ENCODE measurements at regions not wholly inside any gene's neighbourhood (a gene's known extent, or its start where the extent isn't known, plus 50 kb on each side); places are given as distances from the start of the nearest gene placed in this dataset.

DNA sequence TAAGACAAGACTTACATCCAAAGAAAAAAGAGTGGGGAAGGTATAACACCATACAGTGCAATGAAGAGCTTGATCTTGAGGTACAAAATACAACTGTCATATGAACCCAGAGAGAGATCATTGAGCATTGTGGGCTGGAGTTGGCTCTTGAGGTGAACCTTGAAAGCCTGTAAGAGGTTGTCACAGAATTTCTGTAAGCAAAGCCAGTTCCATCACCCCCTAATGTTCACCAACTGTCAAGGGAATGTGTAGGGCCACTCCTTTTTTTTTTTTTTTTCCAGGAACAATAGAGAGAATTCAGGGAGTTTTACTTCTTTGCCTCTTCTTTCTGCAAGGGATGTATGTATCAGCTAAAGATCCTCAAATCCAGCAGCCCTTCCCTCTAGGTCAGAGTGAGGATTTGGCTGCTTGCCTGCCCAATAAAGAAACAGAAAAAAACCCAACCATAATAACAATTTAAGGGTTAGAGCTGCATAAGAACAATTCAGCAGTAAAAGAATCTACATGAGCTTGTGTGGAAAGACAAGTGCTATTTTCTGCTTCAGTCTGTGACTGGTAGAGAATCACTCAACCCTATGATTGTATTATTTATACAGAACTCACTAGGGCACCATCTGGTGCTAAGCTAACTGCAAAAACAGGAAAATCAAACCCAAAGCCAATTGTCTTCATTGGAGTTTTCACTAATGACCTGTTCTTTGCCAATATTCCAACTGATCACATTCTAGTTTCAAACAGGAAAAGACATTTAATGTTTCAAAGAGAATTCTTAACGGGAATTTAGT, 217.5 kb upstream of the TEX13C start:
- Histone ChIP-seq H3K27ac (no peak overlapping the region), H3K4me3 (ENCODE audit: low read depth in 1 of 2, low read length in 1 of 2) (no peak overlapping the region), H3K36me3 (no peaks in the 10 kb centered on the region), H3K9me3 (no peaks in the 10 kb centered on the region), H3K27me3 (no peaks in the 10 kb centered on the region), H3K4me1 (ENCODE audit: control insufficient read depth in 1 of 2, insufficient read depth in 1 of 2, low read depth in 1 of 2, low read length in 1 of 2) (no peaks in the 10 kb centered on the region)
- TF ChIP-seq, protein P1, sequence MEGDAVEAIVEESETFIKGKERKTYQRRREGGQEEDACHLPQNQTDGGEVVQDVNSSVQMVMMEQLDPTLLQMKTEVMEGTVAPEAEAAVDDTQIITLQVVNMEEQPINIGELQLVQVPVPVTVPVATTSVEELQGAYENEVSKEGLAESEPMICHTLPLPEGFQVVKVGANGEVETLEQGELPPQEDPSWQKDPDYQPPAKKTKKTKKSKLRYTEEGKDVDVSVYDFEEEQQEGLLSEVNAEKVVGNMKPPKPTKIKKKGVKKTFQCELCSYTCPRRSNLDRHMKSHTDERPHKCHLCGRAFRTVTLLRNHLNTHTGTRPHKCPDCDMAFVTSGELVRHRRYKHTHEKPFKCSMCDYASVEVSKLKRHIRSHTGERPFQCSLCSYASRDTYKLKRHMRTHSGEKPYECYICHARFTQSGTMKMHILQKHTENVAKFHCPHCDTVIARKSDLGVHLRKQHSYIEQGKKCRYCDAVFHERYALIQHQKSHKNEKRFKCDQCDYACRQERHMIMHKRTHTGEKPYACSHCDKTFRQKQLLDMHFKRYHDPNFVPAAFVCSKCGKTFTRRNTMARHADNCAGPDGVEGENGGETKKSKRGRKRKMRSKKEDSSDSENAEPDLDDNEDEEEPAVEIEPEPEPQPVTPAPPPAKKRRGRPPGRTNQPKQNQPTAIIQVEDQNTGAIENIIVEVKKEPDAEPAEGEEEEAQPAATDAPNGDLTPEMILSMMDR (IDR thresholded peaks at IDR 0.05), result no peak

DNA sequence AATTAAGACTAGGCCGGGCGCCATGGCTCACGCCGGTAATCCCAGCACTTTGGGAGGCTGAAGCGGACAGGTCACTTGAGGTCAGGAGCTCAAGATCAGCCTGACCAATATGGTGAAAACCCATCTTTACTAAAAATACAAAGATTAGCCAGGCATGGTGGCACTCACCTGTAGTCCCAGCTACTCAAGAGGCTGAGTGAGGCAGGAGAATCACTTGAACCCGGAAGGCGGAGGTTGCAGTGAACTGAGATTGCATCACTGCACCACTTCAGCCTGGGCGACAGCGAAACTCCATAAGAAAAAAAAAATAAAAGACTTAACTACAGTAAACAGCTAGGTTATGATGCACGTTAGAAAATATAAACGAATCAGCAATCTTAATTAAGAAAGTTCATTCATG, 216.0 kb upstream of the TEX13C start:
- Histone ChIP-seq H3K27ac (no peak overlapping the region), H3K4me1 (ENCODE audit: control insufficient read depth in 1 of 2, insufficient read depth in 1 of 2, low read depth in 1 of 2, low read length in 1 of 2) (no peaks in the 10 kb centered on the region), H3K36me3 (no peaks in the 10 kb centered on the region), H3K27me3 (no peaks in the 10 kb centered on the region), H3K9me3 (no peaks in the 10 kb centered on the region), H3K4me3 (ENCODE audit: low read depth in 1 of 2, low read length in 1 of 2) (no peak overlapping the region)
- TF ChIP-seq, protein P1 (IDR thresholded peaks at IDR 0.05), result no peak

DNA sequence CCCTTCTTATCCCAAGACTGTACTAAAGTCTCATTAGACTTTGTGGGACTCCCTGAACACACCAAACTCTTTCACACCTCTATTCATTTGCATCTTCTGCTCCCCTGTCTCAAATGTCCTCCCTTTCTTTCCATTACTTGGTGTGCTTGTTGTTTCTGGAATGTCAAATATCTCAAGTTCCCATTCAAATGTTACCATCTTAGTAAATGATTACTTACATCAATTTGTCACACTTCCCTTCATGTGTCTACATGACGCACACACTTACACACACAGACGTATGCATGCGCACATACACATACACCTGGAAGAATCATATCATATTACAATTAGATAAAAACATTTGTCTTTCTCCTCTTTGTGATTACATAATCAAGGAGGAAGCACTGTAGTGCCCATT, 210.8 kb upstream of the TEX13C start:
- TF ChIP-seq, protein P1 (IDR thresholded peaks at IDR 0.05), result no peak
- Histone ChIP-seq H3K4me3 (ENCODE audit: low read depth in 1 of 2, low read length in 1 of 2) (no peak overlapping the region), H3K36me3 (no peaks in the 10 kb centered on the region)

DNA sequence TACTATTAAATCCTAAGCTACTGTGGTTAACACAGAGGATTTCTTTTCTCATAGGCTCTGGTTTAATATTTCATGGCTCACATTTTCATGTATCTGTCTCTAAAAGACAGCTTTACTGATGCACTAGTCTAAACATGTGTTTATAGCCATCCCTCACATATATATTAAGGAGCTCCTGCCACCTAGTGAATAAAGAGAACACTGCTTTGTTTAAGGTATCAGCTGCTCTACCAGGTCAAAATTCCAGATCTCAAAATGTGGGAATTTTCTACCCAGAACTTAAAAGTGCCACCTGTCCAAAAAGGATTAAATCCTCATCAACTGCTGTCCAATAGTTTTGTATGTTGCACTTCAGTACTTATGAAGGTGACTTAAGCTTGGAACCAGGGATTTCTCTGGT, 188.5 kb upstream of the TEX13C start:
- Histone ChIP-seq H3K4me1 (ENCODE audit: control insufficient read depth in 1 of 2, insufficient read depth in 1 of 2, low read depth in 1 of 2, low read length in 1 of 2) (no peaks in the 10 kb centered on the region), H3K36me3 (no peaks in the 10 kb centered on the region), H3K4me3 (ENCODE audit: low read depth in 1 of 2, low read length in 1 of 2) (no peak overlapping the region), H3K27me3 (no peaks in the 10 kb centered on the region), H3K27ac (no peak overlapping the region), H3K9me3 (no peaks in the 10 kb centered on the region)
- TF ChIP-seq, protein P1 (IDR thresholded peaks at IDR 0.05), result no peak

More for the DNA sequence above, 210.8 kb upstream of the TEX13C start:
- Histone ChIP-seq H3K4me1 (ENCODE audit: control insufficient read depth in 1 of 2, insufficient read depth in 1 of 2, low read depth in 1 of 2, low read length in 1 of 2) (no peaks in the 10 kb centered on the region), H3K27ac (no peak overlapping the region), H3K27me3 (no peaks in the 10 kb centered on the region), H3K9me3 (no peaks in the 10 kb centered on the region)

DNA sequence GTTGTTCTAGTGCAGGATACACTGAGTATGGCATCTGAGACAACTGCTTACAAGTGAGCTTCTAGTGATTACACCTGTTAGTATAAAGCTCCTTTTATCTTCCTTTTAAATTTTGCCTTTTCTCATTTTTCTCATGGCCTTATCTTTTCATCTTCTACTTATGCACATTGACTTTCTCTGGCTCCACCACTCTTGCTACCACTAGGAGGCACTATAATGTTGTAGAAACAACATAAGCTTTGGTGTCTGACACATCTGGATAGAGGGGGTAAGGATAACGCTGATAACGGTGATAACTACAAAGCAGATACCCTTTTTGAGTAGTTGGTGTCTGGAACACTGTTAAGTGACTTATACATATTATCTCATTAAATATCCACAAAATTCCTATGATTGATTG, 187.4 kb upstream of the TEX13C start:
- no peak overlapping the region for H3K27ac ChIP-seq
- no peaks in the 10 kb centered on the region for H3K27me3 ChIP-seq
- TF ChIP-seq, protein P1 (IDR thresholded peaks at IDR 0.05), result no peak
- no peaks in the 10 kb centered on the region for H3K9me3 ChIP-seq
- no peak overlapping the region for H3K4me3 ChIP-seq (ENCODE audit: low read depth in 1 of 2, low read length in 1 of 2)
- no peaks in the 10 kb centered on the region for H3K4me1 ChIP-seq (ENCODE audit: control insufficient read depth in 1 of 2, insufficient read depth in 1 of 2, low read depth in 1 of 2, low read length in 1 of 2)
- H3K36me3 ChIP-seq, result no peaks in the 10 kb centered on the region

Data from neutrophil (primary cell).